Raji (cell line): ENCODE measurements at regions not wholly inside any gene's neighbourhood (a gene's known extent, or its start where the extent isn't known, plus 50 kb on each side); places are given as distances from the start of the nearest gene placed in this dataset.

Experiments
- POLR2A ChIP-seq: IDR thresholded peaks from 2 replicates; pipeline ENCODE4 v1.6.1; 2011; ENCODE audit warnings: low read depth, low read length, control low read depth; ENCODE audit not compliant: insufficient read depth

- TF ChIP-seq POLR2A: no peak
Observed at GRCh38 chr12:24537083-24537860, 411.6 kb downstream of the BCAT1 start.

- TF ChIP-seq POLR2A: no peak
Observed at GRCh38 chr12:24535334-24536069, 413.4 kb downstream of the BCAT1 start.

GRCh38 chr12:24534622-24535021 is 414.3 kb downstream of the BCAT1 start:
- TF ChIP-seq POLR2A: 0 out of 2 replicates have a peak, but pooled peaks have one; percentile 7

GRCh38 chr12:24533716-24534352 is 415.1 kb downstream of the BCAT1 start:
- no peak for TF ChIP-seq POLR2A

GRCh38 chr12:24530689-24531088 is 418.2 kb downstream of the BCAT1 start:
- TF ChIP-seq POLR2A: no peak

- no peak for TF ChIP-seq POLR2A
Observed at GRCh38 chr12:24527102-24527501, 421.8 kb downstream of the BCAT1 start.

GRCh38 chr12:24522736-24523135 is 426.2 kb downstream of the BCAT1 start:
- TF ChIP-seq POLR2A: no peak

- no peak for TF ChIP-seq POLR2A
Observed at GRCh38 chr12:24519759-24520158, 429.1 kb downstream of the BCAT1 start.

- TF ChIP-seq POLR2A: no peak
Observed at GRCh38 chr12:24517000-24517399, 431.9 kb downstream of the BCAT1 start.

- TF ChIP-seq POLR2A: no peak
Observed at GRCh38 chr12:24510581-24511125, 438.2 kb downstream of the BCAT1 start.

GRCh38 chr12:24507827-24508226 is 441.1 kb downstream of the BCAT1 start:
- no peak for TF ChIP-seq POLR2A

GRCh38 chr12:24505366-24506015 is 443.4 kb downstream of the BCAT1 start:
- TF ChIP-seq POLR2A: peak; percentile 34; the same call in 1 of the 2 replicates

GRCh38 chr12:24500831-24501230 is 448.1 kb downstream of the BCAT1 start:
- no peak for TF ChIP-seq POLR2A

GRCh38 chr12:24500421-24500820 is 448.5 kb downstream of the BCAT1 start:
- no peak for TF ChIP-seq POLR2A
